ENCODE measurements at regions not wholly inside any gene's neighbourhood (a gene's known extent, or its start where the extent isn't known, plus 50 kb on each side); places are given as distances from the start of the nearest gene placed in this dataset.

DNA sequence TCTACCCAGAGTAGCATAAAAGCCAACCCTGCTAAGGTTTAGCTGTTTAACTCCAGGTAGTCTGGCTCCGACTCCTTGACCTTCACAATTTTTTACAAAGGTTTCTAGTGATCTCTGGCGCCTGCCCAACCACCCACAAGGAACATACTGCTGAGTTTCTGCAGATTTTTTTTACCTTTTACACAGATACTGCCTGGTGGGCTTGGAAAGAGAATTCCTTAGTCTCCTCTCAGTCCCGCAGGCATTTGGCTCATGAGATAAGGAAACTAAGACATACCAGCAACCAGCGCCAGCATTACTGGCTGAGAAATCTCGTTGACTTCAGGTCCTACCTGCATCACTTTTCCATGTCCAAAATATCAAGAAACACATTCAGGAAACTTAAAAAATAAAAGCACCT, 51.1 kb upstream of the LYZL1 start:
- DNase-seq = no peak

DNA sequence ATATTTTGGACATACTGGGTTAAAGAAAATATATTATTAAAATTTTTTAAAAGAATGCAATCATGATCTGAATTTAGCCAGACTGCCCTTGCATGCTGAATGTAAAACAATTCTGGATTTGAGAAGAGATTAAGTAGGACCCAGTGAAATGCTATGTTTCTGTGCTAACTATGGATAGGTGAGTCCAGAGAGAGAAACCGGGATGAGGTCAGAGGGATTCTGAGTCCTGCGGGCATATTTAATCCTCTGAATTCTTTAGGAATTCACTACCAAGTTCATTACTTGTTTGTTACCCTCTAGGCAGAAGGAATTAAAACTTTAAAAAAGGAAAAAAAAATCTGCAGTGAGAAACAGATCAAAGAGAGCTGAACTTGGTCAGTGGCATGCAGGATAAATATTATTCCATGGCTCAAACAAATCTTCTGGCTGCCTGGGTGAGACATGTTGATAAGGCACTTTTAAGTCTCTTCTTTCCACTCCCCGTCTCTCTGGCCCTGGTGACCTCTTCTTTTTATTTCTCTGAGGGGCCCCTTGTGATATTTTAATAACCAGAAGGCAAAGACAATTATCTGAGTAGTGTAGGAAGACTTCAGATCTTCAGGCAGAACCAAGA, 50.2 kb upstream of the LYZL1 start:
- no peak for DNase-seq
